GM18909 (cell line): ENCODE measurements at regions not wholly inside any gene's neighbourhood (a gene's known extent, or its start where the extent isn't known, plus 50 kb on each side); places are given as distances from the start of the nearest gene placed in this dataset.
"Not testable (repeated sequence)": the region's sequence is repeated elsewhere in the genome, so short reads cannot be mapped to it uniquely, and the experiment has no call there.

Experiments used
- ATAC-seq: cut with Tn5 transposase; IDR thresholded peaks from one replicate; pipeline ENCODE4 v1.9.1; 2021; ENCODE audit warnings: mild to moderate bottlenecking; ENCODE audit not compliant: unreplicated experiment, poor library complexity

DNA sequence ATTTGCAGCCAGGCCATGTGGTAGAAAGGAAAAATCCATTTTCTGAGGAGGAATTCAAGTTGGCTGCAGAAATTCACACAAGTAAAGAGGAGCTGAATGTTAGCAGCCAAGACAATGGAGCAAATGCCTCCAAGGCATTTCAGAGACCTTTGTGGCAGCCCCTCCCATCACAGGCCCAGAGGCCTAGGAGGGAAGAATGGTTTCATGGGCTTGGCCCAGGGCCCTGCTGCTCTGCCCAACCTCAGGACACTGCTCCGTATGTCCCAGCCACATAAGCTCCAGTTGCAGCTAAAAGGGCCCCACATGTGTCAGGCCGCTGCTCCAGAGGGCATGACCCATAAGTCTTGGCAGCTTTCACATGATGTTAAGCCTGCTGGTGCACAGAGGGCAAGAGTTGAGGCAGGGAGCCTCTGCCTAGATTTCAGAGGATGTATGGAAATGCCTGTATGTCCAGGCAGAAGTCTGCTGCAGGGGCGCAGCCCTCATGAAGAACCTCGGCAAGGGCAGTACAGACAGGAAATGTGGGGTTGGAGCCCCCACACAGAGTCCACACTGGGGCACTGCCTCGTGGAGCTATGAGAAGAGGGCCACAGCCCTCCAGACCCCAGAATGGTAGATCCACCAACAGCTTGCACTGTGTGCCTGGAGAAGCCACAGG, 144.2 kb upstream of the EPB41L4A start:
- ATAC-seq: no peak

- ATAC-seq: no peak
Observed at GRCh38 chr5:112566251-112566650, 147.2 kb upstream of the EPB41L4A start.

DNA sequence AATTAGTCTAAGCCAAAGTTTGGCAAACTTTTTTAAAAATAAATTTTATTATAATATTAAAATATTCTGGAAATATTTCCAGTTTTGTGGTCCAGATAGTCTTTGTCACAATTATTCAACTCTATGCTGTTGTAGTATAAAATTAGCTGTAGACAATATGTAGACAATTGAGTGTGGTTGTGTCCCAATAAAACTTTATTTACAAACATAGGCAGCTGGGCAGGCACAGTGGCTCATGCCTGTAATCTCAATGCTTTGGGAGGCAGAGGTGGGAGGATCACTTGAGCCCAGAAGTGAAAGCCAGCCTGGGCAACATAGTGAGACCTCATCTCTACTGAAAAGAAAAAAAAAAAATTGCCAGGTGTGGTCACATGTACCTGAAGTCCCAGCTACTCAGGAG, 150.5 kb upstream of the EPB41L4A start:
- no peak for ATAC-seq

DNA sequence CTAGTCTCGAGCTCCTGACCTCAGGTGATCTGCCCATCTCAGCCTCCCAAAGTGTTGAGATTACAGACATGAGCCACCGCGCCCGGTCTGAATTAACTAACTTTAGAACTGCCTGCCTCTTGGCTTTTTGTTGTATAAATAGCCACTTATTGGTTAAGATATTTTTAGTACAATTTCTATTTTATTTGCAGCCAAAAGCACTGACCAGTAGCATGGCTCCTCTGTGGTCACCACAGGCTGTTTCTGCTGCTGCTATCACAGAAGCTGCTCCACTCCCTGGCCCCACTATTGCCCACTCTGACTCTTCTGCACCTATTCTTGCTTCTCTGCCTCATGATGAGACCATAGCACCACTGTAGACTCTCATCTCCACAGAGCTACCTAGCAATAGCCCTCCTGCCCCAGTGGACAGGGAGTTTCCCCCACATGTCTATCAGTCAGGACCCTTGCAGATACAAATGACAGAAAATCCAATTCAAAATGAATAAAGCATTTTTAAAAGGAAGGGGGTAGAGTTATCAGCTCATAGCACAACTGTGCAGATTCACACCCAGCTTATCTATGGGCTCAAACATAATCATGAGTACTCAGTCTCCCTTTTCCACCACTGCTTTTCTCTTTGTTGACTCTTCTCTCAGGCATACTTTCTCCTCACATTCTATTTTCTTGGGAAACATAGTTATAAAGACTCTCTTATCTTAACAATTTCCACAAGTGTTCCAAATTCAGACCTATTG, 151.8 kb upstream of the EPB41L4A start:
- no peak for ATAC-seq

- no peak for ATAC-seq
Observed at GRCh38 chr5:112573441-112573840, 154.4 kb upstream of the EPB41L4A start.

DNA sequence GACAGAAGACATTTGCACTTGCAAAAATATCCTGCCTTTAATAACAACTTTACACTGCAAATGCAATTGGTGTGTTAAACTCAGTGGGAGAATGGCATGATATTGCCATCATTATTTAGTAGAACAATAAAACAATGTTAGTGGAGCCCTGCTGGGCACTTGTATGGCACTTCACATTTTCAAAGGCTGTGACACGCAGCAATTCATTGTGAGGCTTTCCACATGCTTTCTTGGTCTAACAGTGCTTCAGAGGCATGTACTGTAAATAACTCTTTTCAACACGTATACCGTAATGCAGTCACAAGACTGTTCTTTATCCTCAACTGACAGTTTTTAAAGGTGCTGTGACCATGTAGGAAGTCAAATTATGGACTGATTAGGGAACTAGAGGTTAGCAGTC, 155.5 kb upstream of the EPB41L4A start:
- ATAC-seq: no peak

DNA sequence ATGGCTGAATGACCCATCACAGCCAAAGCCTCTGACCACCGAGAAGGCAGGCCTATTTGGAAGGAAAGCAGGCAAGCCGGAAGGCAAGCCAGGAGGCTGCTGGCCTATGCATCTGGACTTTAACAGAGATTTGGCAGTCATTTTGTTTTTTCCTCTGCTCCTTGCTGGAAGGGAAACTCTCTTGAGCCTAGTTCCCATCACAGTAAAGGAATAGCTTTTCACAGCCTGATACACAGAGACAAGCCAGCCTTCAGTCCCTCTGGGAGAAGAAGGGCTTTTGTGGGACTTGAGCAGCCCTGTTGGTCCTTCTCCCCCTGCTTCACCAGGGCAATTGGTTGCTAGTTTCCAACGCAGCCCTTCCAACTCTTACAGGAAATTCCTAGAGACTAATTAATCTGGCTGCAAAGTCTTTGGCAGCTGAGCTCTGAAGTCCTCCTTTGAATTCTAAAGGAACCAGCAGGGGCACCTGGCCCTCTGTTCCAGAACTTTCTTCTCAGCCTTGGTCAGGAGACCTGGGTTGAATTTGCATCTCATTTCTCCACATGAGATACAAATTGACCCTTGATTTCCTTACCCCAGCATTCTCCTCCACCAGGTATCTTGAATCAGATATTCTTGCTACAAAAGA, 157.3 kb upstream of the EPB41L4A start:
- no peak for ATAC-seq

DNA sequence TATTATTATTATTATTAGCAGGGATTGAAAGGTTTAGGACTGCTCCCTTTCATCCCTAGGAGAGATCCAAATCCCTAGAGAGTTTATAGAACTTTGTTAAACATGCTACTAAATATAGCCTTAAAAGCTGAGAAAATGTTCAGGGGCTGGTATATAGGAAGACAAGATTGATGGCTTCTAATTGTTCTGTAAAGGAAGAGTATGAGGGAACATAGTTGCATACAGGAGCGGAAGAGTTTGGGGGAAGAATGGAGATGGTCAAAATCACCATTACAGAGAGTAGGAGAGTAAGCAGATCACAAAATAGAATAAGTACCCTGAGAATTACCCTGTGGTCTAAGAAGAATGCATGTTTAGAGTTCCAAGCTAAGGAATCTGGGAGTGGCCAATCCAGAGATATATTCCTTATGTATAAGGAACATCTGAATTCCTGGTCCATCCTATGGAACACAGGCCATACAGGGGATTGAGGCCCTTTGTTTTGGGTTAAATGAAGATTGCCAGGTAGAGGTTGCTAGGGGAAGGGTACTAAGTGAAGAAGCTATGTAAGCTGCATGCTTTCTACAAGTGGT, 158.0 kb upstream of the APC start:
- no peak for ATAC-seq

DNA sequence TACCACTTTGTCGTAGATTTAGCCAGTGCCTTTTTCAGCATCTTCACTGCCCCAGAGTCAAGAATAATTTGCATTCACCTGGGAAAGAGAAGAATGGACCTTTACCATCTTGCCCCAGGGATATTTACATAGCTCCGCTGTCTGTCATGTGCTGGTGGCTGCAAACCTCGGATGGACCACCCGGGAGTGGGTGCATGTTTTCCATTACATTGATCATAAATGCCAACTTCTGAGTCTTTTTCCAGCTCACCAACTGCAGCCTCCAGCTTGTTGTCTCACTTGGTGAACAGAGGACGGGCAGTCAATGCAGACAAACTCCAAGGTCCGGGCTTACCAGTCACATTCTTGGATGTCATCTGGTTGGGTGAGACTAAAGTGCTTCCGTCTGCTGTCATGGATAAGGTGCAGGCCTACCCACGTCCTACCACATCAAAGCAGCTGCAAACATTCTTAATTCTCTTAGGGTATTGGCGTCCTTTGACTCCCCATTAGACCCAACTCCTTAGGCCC, 155.8 kb upstream of the APC start:
- no peak for ATAC-seq

DNA sequence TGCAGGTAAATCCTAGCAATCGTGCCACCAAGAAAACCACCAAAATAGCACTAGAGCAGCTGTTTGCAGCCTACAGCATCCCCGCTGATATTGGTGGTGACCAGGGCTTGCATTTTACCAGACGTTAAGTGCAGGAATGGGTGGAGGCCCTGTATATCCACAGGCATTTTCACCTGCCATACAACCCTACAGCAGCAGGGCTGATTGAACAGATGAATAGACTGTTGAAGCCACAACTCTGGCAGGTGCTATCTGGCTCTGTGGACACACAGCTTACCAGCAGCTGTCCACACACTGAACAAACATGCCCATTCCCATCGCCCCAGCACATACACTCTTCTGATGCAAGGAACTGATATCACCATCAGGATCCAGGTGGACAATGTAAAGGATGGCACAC, 154.5 kb upstream of the APC start:
- no peak for ATAC-seq

DNA sequence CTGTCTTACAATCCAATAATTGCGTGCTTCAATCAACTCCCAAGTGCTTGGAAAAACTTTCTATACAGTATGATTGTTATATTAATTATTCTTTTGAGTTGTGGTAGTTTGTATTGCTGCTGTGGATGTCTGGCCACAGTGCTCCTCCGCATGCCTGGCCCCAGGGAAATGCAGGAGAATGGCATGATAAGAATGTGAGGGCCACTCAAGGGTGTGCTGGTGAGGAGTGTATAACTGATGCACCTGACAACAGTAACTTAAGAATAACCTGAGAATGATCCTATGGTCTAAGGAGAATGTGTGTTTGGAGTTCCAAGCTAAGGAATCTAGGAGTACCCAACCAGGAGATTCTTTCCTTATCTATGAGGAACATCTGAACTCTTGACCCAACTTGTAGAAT, 152.9 kb upstream of the APC start:
- ATAC-seq: no peak

DNA sequence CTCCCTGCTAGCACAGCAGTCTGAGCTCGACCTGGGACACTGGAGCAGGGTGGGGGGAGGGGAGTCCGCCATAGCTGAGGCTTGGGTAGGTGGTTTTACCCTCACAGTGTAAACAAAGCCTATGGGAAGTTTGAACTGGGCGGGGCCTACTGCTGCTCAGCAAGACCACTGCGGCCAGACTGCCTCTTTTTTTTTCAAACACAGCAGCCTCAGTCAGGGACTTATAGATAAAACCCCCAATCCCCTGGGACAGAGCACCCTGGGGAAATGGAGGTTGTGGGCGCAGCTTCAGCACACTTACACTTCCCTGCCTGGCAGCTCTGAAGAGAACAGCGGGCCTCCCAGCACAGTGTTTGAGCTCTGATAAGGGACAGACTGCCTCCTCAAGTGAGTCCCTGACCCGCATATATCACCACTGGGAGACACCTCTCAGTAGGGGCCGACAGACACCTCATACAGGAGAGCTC, 151.1 kb upstream of the APC start:
- peak; percentile 51 for ATAC-seq

- ATAC-seq: not testable (repeated sequence)
Observed at GRCh38 chr5:112590858-112591257, 146.8 kb upstream of the APC start.

GRCh38 chr5:112594095-112594850, 143.4 kb upstream of the APC start:
- ATAC-seq: no peak

GRCh38 chr5:112594941-112595340, 142.7 kb upstream of the APC start:
- ATAC-seq: no peak

DNA sequence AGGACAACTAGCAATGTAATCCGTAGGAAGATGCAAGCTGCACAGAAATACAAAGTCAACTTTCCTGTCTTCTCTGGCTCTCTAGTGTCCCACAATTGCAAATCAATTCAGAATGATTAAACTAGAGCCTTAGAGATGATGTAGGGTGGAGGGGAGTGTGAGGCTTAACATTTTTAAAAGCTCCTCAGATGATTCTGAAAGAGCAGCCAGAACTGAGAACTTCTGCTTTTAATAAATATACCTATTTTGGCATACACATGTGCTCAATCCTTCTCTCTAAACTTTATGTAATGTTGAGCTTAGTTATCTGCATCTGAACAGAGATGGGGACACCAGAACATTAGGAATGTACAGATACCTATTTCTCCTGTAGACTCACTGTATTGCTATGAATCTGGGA, 139.9 kb upstream of the APC start:
- no peak for ATAC-seq

DNA sequence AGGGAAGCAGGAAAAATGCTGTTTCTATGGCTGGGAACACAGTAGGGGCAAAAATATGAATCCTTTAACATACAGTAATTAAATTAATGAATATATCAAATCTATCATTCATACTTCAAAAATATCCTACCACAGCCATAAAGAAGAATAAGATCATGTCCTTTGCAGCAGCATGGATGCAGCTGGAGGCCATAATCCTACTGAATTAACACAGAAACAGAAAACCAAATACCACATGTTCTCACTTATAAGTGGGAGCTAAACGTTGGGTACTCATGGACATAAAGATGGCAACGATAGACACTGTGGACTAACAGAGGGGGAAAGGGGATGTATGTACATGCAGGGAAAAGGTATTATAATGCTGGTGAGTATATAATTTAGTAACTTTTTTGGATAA, 137.2 kb upstream of the APC start:
- not testable (repeated sequence) for ATAC-seq

DNA sequence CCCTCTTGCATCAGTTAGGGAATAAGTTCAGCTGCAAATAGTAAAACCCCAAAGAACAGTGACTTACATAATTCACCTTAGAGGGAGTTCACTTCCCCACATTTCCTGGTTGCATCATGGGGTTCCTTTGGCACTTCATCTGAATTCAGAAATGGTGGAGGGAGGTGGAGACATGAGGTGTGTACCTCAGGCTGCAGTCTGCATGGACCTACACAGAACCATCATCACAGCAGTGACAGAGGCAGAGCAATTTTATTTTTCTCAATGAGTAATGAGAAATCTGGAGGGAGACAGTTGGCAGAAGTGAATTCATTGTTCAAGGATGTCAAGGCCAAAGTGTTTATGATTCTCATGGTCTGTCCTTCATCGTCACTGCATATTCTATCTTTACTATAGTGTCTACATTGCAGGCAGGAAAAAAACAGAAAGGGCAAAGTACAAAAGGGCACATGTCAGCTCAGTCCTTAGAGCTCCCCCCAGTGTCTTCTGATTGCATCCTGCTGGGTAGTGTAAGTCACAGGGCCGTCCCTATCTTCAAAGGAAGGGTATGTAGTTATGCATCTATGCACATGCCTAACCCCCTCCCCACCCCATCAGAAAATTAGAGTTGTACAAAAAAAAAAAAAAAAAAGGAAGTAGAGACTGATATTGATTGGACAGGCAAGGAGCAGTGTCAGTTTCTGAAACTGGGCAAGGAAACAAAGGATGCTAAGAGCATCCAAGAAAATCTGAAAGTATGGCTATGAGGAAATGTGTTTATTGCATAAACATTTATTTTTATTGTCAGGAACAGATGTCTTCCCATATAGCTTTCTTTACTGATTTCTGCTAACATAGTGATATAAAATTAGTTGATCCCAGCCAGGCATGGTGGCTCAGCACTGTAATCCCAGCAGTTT, 132.7 kb upstream of the APC start:
- peak; percentile 78 for ATAC-seq

- ATAC-seq: no peak
Observed at GRCh38 chr5:112608975-112609374, 128.7 kb upstream of the APC start.
